ENCODE measurements at regions not wholly inside any gene's neighbourhood (a gene's known extent, or its start where the extent isn't known, plus 50 kb on each side); places are given as distances from the start of the nearest gene placed in this dataset.

DNA sequence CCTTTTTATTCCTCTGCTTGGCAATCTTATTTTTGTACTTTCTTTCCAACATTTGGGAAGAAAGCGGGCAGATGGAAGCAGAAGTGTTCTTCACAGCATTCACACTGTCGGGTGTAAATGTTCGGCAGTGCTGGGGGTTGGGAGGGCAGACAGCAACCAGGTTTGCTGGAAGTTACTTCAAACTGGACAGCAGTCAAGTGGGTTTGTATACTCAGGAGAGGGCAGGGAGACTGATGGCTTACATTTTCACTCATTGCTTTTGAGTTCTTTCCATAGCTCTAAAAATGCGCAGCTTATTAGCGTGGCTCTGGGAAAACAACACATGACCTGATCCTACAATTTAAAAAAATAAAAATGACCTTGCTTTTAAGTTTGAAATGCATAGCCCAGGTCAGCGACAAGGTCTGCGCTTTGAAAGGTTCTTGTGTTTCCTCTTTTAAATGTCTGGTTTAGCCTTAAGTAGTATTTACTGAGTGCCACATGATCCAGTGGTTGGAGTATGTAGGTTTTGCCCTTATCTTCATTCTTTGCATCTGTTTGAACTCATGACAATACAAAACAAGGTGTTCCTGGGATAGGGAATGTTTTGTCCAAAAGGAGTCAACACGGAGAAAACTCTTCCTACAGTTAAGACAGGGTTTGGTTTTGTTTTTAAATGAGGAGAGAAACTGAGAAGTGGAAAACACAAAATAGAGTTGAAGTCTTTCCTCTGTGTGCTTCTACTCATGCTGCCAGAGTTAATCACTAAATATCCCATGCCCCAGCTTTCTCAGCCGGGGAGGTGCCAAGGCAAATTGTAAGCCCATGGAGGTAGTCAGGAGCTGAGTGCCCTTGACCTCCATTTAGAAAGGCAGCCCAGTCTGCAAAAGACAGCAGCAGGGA lies 132.7 kb upstream of the DMRT1 start:
- no peak for TF ChIP-seq TAF1 (IDR thresholded peaks at IDR 0.05; ENCODE audit: low read depth, low read length)
- no peak for TF ChIP-seq POU2F2 (IDR thresholded peaks at IDR 0.05; ENCODE audit: low read depth, low read length)
- no peak for TF ChIP-seq PAX5 (IDR thresholded peaks at IDR 0.05; ENCODE audit: insufficient read depth, low read length, severe bottlenecking)
- no peak for TF ChIP-seq POLR2A (IDR thresholded peaks at IDR 0.05; ENCODE audit: low read depth, low read length)
- TF ChIP-seq SPI1 (IDR thresholded peaks at IDR 0.05; ENCODE audit: low read depth, low read length): no peak
- no peak for TF ChIP-seq POLR2AphosphoS5 (IDR thresholded peaks at IDR 0.05; ENCODE audit: low read depth, low read length)
- DNase-seq (ENCODE audit: insufficient read length, low spot score): no peak
- FAIRE-seq: no peak

DNA sequence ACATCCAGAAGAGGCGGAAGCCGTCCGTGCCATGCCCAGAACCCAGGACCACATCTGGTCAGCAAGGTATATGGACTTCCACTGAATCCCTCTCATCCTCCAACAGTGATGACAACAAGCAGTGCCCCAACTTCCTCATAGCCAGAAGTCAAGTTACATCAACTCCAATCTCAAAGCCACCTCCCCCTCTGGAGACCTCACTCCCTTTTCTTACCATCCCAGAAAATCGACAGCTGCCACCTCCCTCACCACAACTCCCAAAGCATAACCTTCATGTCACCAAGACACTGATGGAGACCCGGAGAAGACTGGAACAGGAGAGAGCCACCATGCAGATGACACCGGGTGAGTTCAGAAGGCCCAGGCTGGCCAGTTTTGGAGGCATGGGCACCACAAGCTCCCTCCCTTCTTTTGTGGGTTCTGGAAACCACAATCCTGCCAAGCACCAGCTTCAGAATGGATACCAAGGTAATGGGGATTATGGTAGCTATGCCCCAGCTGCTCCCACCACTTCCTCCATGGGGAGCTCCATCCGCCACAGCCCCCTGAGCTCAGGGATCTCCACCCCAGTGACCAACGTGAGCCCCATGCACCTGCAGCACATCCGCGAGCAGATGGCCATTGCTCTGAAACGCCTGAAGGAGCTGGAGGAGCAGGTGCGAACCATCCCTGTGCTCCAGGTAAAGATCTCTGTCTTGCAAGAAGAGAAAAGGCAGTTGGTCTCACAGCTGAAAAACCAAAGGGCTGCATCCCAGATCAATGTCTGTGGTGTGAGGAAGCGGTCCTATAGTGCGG lies 130.3 kb upstream of the DMRT1 start:
- DNase-seq (ENCODE audit: insufficient read length, low spot score): no peak
- no peak for TF ChIP-seq SPI1 (IDR thresholded peaks at IDR 0.05; ENCODE audit: low read depth, low read length)
- TF ChIP-seq PAX5 (IDR thresholded peaks at IDR 0.05; ENCODE audit: insufficient read depth, low read length, severe bottlenecking): no peak
- TF ChIP-seq POU2F2 (IDR thresholded peaks at IDR 0.05; ENCODE audit: low read depth, low read length): no peak
- TF ChIP-seq POLR2AphosphoS5 (IDR thresholded peaks at IDR 0.05; ENCODE audit: low read depth, low read length): no peak
- TF ChIP-seq TAF1 (IDR thresholded peaks at IDR 0.05; ENCODE audit: low read depth, low read length): no peak
- FAIRE-seq: no peak

DNA sequence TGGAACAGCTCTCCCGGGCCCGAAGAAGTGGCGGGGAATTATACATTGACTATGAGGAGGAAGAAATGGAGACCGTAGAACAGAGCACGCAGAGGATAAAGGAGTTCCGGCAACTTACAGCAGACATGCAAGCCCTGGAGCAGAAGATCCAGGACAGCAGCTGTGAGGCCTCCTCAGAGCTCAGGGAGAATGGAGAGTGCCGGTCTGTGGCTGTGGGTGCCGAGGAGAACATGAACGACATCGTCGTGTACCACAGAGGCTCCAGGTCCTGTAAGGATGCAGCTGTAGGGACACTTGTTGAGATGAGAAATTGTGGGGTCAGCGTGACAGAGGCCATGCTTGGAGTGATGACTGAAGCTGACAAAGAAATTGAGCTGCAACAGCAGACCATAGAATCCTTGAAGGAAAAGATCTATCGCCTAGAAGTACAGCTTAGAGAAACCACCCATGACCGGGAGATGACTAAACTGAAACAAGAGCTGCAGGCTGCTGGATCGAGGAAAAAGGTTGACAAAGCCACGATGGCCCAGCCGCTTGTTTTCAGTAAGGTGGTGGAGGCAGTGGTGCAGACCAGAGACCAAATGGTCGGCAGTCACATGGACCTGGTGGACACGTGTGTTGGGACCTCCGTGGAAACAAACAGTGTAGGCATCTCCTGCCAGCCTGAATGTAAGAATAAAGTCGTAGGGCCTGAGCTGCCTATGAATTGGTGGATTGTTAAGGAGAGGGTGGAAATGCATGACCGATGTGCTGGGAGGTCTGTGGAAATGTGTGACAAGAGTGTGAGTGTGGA lies 129.5 kb upstream of the DMRT1 start:
- no peak for FAIRE-seq
- TF ChIP-seq POU2F2 (IDR thresholded peaks at IDR 0.05; ENCODE audit: low read depth, low read length) (no peak), SPI1 (IDR thresholded peaks at IDR 0.05; ENCODE audit: low read depth, low read length) (no peak), TAF1 (IDR thresholded peaks at IDR 0.05; ENCODE audit: low read depth, low read length) (no peak), PAX5 (IDR thresholded peaks at IDR 0.05; ENCODE audit: insufficient read depth, low read length, severe bottlenecking) (no peak), POLR2AphosphoS5 (IDR thresholded peaks at IDR 0.05; ENCODE audit: low read depth, low read length) (no peak), POLR2A (IDR thresholded peaks at IDR 0.05; ENCODE audit: low read depth, low read length) (no peak)
- DNase-seq (ENCODE audit: insufficient read length, low spot score): no peak

DNA sequence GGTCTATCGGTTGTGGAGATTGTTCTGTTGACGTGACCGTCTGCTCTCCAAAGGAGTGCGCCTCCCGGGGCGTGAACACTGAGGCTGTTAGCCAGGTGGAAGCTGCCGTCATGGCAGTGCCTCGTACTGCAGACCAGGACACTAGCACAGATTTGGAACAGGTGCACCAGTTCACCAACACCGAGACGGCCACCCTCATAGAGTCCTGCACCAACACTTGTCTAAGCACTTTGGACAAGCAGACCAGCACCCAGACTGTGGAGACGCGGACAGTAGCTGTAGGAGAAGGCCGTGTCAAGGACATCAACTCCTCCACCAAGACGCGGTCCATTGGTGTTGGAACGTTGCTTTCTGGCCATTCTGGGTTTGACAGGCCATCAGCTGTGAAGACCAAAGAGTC lies 128.9 kb upstream of the DMRT1 start:
- FAIRE-seq: no peak
- no peak for DNase-seq (ENCODE audit: insufficient read length, low spot score)
- no peak for TF ChIP-seq SPI1 (IDR thresholded peaks at IDR 0.05; ENCODE audit: low read depth, low read length)
- no peak for TF ChIP-seq POLR2A (IDR thresholded peaks at IDR 0.05; ENCODE audit: low read depth, low read length)
- no peak for TF ChIP-seq TAF1 (IDR thresholded peaks at IDR 0.05; ENCODE audit: low read depth, low read length)
- no peak for TF ChIP-seq POU2F2 (IDR thresholded peaks at IDR 0.05; ENCODE audit: low read depth, low read length)
- no peak for TF ChIP-seq PAX5 (IDR thresholded peaks at IDR 0.05; ENCODE audit: insufficient read depth, low read length, severe bottlenecking)
- TF ChIP-seq POLR2AphosphoS5 (IDR thresholded peaks at IDR 0.05; ENCODE audit: low read depth, low read length): no peak

DNA sequence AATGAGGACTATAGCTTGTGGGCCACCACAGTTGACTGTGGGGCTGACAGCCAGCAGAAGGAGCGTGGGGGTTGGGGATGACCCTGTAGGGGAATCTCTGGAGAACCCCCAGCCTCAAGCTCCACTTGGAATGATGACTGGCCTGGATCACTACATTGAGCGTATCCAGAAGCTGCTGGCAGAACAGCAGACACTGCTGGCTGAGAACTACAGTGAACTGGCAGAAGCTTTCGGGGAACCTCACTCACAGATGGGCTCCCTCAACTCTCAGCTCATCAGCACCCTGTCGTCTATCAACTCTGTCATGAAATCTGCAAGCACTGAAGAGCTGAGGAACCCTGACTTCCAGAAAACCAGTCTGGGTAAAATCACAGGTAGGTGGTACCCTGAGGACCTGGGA lies 128.4 kb upstream of the DMRT1 start:
- FAIRE-seq (no peak), DNase-seq (ENCODE audit: insufficient read length, low spot score) (no peak)
- TF ChIP-seq PAX5 (IDR thresholded peaks at IDR 0.05; ENCODE audit: insufficient read depth, low read length, severe bottlenecking): no peak
- TF ChIP-seq POU2F2 (IDR thresholded peaks at IDR 0.05; ENCODE audit: low read depth, low read length): no peak
- no peak for TF ChIP-seq POLR2A (IDR thresholded peaks at IDR 0.05; ENCODE audit: low read depth, low read length)
- TF ChIP-seq TAF1 (IDR thresholded peaks at IDR 0.05; ENCODE audit: low read depth, low read length): no peak
- TF ChIP-seq POLR2AphosphoS5 (IDR thresholded peaks at IDR 0.05; ENCODE audit: low read depth, low read length): no peak
- TF ChIP-seq SPI1 (IDR thresholded peaks at IDR 0.05; ENCODE audit: low read depth, low read length): no peak

DNA sequence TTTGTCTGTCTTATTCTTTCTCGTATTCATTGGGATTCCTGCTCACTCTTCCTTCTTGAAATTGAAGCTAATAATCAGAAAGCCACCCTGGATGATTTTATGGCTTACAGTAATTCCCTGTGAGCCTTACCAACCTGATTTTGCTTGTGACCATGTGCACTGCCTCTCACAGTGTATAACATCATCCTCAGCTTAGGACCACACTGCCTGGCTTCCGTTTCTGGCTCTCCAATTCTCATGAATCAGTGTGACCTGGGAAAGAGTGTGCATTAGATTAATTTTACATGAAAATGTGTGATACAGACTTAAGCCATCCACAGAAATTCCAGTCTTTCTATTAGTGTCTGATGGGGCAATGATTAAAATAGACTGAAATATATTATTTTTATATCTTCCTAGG lies 126.8 kb upstream of the DMRT1 start:
- TF ChIP-seq TAF1 (IDR thresholded peaks at IDR 0.05; ENCODE audit: low read depth, low read length) (no peak), POLR2A (IDR thresholded peaks at IDR 0.05; ENCODE audit: low read depth, low read length) (no peak), POU2F2 (IDR thresholded peaks at IDR 0.05; ENCODE audit: low read depth, low read length) (no peak), POLR2AphosphoS5 (IDR thresholded peaks at IDR 0.05; ENCODE audit: low read depth, low read length) (no peak), SPI1 (IDR thresholded peaks at IDR 0.05; ENCODE audit: low read depth, low read length) (no peak), PAX5 (IDR thresholded peaks at IDR 0.05; ENCODE audit: insufficient read depth, low read length, severe bottlenecking) (no peak)
- FAIRE-seq: no peak

DNA sequence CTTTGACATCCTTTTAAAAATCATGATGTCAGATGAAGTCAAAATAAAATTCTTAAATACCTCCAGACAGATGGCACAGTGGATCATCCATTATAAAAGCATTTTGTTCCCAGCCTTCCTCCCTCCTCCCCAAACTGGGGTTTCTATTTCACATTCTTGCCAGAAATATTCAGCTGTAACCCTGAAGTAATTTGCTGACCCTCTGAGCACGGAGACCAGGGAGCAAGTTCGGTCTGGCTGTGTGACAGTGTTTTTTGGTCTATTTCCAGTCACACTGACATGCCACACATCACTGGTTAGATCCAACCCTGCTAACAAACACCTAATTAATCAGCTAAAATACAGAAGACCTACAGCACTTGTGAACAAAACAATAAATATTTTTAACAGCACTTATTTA lies 126.2 kb upstream of the DMRT1 start:
- DNase-seq (ENCODE audit: insufficient read length, low spot score): no peak
- FAIRE-seq: no peak
- no peak for TF ChIP-seq POU2F2 (IDR thresholded peaks at IDR 0.05; ENCODE audit: low read depth, low read length)
- no peak for TF ChIP-seq POLR2AphosphoS5 (IDR thresholded peaks at IDR 0.05; ENCODE audit: low read depth, low read length)

More for the DNA sequence above, 126.8 kb upstream of the DMRT1 start:
- DNase-seq (ENCODE audit: insufficient read length, low spot score): no peak

DNA sequence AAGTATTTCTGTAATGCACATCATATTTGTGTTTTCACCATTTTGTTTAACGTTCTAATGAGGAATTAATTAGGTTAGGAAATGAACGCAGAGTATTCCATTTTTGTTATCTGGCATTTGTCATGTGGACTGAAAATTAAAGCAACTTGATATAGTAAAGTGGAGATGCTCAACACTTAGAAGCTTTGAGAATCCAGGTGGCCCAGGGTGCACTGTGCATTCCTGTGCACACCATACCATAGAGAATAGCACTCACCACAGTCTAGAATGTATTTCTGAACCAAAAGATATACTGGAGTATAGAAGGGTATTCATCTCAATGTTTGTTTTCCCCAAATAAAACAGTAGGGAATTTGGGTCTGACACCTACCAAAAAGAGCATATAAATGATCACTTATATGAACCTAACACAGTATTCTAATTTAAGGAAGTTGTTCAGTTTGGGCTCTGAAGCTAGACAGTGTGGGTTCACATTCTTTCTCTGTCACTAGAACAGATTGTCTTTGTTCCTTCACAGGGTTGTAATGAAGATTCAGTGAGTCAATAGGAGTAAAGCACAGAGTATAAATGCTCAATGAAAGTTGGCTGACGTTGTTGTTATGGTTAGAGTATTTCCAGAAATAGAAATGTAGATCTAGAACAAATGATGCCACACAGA lies 125.6 kb upstream of the DMRT1 start:
- FAIRE-seq: no peak
- no peak for DNase-seq (ENCODE audit: insufficient read length, low spot score)
- TF ChIP-seq POLR2AphosphoS5 (IDR thresholded peaks at IDR 0.05; ENCODE audit: low read depth, low read length) (no peak), TAF1 (IDR thresholded peaks at IDR 0.05; ENCODE audit: low read depth, low read length) (no peak), SPI1 (IDR thresholded peaks at IDR 0.05; ENCODE audit: low read depth, low read length) (no peak), POU2F2 (IDR thresholded peaks at IDR 0.05; ENCODE audit: low read depth, low read length) (no peak), PAX5 (IDR thresholded peaks at IDR 0.05; ENCODE audit: insufficient read depth, low read length, severe bottlenecking) (no peak), POLR2A (IDR thresholded peaks at IDR 0.05; ENCODE audit: low read depth, low read length) (no peak)

Data from GM12891 (cell line).